Stimulated activated CD4-positive, alpha-beta T cell treated with anti-CD3 and anti-CD28 coated beads, Interleukin-4, amount 100 ng/mL, for 24 hours (primary cell): ENCODE measurements at regions not wholly inside any gene's neighbourhood (a gene's known extent, or its start where the extent isn't known, plus 50 kb on each side); places are given as distances from the start of the nearest gene placed in this dataset.

Experiments used
- DNase-seq: peaks from one replicate; pipeline ENCODE4 v3.0.0-alpha.2; 2020

DNA sequence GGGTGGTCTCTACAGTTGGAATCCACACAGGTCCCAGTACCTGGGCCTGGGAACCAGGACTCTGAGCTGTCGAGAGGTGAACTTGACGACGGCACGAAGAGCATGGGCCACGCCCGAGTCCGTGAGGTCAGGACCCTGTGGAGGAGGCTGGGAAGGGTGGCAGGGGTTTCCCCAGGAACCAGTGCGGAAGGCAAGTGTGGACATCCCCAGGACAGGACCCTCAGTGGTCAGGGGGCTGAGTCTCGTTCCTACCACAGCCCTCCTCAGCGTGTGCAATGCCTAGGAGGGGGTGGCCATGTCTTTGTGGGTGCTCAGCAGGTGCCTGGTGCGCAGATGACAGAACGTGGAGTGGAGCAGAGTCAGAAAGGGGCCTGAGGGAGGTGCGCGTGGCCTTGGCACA lies 335.6 kb upstream of the SALL3 start:
- DNase-seq, result no peak

DNA sequence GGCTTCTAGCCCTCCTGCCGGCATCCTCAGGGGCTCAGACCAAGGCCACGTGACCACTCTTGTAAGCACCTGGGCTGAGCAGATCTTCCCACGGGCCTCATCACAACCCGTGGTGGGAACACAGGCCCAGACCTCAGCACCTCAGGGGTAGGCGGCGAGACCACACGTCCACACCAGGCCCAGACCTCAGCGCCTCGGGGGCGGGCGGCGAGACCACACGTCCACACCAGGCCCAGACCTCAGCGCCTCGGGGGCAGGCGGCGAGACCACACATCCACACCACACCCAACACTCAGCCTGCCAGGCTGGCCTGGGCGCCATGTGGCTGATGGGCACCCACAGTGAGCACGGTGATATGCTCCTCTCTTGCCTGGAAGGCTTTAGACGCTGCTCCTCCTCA lies 334.4 kb upstream of the SALL3 start:
- DNase-seq, result no peak

DNA sequence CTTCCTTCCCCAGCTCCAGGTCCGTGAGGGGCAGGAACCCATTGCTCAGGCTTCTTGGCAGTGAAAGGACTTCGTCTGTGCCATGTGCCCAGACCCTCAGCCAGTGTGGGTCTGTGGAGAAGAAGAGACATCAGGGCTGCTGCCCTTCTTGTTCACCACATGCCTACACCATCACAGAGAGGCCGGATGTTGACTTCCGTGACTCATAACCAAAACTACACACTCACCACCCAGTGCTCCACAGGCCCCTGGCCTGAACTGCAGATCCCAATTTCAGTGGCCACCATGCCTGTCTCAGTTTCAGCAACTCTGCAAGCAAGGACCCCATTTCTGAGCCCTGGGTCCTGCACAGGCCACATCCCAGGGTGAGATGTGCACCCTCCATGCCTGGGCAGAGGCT lies 332.6 kb upstream of the SALL3 start:
- no peak for DNase-seq

DNA sequence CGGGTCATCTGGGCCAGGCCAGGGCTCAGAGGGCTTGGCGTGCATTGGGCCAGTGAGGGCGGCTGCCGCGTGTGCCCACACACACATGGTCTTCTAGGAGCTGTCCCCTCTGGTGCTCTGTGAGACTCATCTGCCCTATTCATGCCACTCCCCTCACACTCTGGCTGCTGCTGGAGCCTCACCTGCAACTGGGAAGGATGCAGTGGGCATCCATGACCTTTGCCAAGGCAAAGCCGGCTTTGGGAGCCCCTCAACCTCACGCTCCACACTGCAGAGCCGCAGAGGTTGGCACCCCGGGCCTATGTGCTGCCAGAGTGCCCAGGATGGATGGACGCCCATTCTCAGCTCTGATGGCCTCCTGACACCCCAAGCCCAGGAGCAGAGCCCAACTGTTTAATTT lies 330.2 kb upstream of the SALL3 start:
- no peak for DNase-seq

GRCh38 chr18:78650926-78651325 lies 328.7 kb upstream of the SALL3 start:
- DNase-seq, result no peak

- DNase-seq, result no peak
Measured at GRCh38 chr18:78652001-78652545, 327.5 kb upstream of the SALL3 start.

DNA sequence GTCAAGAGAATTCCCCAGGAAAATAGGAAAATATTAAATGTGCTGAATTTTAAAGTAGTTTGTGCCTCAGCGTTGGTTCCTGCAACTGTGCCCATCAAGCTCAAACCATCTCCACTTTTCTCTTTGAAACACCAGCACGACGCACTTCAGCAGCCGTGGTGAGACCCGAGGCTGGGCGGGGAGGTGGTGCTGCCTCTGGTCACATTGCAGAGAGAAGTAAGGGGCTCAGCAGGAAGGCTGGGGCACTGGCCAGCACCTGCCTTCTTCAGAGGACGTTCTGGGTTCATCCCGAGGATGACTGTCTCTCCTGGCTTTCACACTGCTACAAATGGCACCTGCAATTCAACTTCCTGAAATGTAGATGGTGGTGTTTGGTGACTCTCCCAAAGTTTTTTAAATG lies 323.7 kb upstream of the SALL3 start:
- no peak for DNase-seq

GRCh38 chr18:78656346-78656925 lies 323.2 kb upstream of the SALL3 start:
- DNase-seq, result no peak

- DNase-seq, result no peak
Measured at GRCh38 chr18:78658531-78658930, 321.1 kb upstream of the SALL3 start.

GRCh38 chr18:78659057-78659456 lies 320.6 kb upstream of the SALL3 start:
- DNase-seq, result no peak

DNA sequence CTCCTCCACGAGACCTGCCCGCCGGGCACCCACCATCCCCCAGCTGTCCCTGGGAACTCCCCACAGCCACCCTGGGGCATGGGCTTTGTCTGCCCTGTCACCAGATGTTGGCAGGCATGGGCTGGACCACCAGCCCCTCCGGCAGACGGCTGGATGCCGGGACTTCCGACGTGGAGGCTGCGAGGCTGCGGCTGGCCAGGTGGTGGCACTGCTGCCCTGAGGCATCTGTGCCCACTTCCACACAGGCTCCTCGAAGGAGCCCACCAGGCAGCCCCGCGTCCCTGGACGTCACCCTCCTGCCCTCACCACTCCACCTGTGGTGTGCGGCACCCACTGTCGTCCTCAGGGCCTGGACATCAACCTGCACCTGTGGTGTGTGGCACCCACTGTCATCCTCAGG lies 319.9 kb upstream of the SALL3 start:
- no peak for DNase-seq

DNA sequence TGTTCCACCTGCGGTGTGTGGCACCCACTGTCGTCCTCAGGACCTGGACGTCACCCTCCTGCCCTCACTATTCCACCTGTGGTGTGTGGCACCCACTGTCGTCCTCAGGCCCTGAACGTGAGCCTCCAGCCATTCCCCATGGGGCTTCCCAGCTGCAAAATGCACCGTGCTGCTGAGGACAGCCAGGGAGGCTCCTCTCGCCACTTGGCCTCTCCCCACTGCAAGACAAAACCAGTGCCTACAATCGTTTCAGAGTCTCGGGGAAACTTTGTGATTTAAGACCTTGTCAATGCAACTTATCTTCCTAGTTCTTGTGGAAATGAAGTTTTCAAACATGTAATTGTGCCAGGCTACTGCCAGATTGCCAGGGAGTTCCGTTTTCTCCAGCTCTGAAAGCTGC lies 319.3 kb upstream of the SALL3 start:
- no peak for DNase-seq

GRCh38 chr18:78661316-78661715 lies 318.3 kb upstream of the SALL3 start:
- DNase-seq, result no peak

DNA sequence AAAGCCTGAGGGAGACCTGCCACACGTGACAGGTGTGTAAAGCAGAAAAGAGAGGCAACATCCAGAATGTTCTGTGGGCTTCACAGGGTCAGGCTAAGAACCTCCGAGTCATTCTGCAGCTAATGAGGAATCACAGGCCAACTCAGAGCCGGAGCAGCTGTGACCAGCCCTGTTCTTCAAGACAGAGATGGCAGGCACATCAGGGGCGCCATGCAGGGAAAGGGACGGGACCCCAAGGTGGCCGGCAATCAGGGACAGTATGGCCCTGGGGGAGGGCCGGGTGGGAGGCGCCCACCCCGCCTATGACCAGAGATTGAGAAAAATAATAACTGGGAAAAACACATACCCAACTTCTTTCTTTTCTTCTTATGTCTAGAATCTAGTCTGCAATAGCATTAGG lies 316.7 kb upstream of the SALL3 start:
- no peak for DNase-seq

- no peak for DNase-seq
Measured at GRCh38 chr18:78664048-78664447, 315.6 kb upstream of the SALL3 start.

- DNase-seq, result no peak
Measured at GRCh38 chr18:78664848-78665247, 314.8 kb upstream of the SALL3 start.

GRCh38 chr18:78665644-78666043 lies 314.0 kb upstream of the SALL3 start:
- DNase-seq, result no peak

DNA sequence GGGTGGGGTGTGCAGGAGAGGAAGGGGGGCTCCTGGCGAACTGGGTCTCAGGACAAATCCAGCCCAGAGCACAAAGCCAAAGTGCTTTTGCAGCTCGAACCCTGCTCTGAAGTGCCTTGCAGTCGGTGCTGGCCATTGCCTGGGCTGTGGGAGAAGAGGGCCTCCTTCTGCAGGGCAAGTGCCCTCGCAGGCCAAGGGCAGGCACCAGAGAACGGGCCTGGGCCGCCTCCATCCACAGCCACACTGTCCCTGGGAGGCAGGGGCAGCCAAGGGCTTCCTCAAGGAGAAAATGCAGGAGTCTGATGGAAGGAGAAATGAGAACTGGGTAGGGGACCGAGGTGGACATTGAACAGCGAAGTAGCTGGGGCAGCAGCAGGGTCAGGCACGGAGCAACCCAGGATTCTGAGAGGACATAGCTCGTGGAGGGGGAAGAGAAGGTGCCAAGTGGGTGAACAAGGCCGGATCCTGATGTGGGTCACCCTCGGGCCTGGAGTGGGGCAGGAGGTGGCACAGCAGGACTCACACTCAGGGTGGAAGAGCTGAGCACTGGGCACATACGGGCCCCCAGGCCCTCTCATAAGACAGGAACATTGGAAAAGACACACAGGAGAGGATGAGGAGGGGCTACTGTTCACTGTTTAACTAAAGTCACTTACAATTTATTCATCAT lies 312.8 kb upstream of the SALL3 start:
- no peak for DNase-seq

- DNase-seq, result no peak
Measured at GRCh38 chr18:78670778-78671391, 308.7 kb upstream of the SALL3 start.

GRCh38 chr18:78671551-78671950 lies 308.1 kb upstream of the SALL3 start:
- no peak for DNase-seq

- no peak for DNase-seq
Measured at GRCh38 chr18:78672862-78673446, 306.7 kb upstream of the SALL3 start.

DNA sequence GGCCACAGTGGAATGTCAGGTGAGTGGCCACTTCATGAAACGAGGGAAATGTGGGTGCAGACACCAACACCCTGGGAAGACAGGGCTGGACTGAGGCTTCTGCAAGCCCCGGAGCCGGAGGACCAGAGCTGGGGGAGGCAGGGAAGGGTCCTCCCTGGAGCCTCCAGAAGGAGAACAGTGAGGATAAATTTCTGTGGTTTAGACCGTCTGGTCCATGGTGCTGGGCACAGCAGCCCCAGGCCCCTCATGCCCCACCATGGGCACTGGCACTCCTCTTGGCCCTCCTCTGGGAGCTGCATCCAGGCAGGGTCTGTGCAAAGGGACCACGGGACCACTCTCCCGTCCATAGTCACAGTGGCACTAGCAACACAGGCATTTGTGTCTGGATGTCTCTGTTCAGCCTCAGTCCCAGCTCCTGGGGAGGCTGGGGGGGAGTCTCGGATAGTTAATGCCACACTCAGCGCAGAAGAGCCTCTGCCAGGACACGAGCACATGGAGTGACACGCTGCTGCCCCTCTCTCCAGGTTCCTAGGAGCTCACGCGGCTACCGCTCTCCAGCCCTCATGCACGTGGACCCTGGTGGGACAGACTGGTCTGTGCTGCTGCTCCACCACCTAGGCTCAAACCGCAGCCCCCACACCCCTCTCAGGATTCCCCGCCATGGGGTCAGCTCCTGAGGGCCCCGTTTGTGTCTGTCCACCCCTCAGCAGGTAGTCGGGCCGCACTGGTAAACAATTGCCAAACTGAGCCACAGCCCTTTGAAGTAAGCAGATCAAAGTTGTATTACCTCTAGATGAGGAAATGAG lies 305.9 kb upstream of the SALL3 start:
- DNase-seq, result no peak

GRCh38 chr18:78675231-78675630 lies 304.4 kb upstream of the SALL3 start:
- DNase-seq, result no peak
